ENCODE measurements at regions not wholly inside any gene's neighbourhood (a gene's known extent, or its start where the extent isn't known, plus 50 kb on each side); places are given as distances from the start of the nearest gene placed in this dataset.

DNA sequence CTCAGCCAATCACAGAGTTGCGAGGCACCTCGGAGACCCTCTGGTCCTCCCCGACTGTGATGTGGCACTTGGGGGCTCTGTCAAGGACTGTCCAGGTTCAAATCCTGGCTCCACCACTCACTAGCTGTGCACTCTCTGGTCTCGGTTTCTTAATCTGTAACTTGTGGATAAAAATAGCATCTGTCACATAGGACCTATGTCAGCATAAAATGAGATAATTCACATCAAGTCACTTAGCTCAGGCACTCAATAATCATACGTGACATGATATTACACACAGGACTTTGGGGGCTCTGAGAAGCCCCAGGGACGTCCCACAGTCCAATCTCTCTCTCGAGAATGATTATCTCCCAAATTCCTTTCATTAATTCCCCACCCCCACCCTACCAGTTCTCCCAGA lies 166.4 kb downstream of the COPRS start:
- TF ChIP-seq, protein P1, sequence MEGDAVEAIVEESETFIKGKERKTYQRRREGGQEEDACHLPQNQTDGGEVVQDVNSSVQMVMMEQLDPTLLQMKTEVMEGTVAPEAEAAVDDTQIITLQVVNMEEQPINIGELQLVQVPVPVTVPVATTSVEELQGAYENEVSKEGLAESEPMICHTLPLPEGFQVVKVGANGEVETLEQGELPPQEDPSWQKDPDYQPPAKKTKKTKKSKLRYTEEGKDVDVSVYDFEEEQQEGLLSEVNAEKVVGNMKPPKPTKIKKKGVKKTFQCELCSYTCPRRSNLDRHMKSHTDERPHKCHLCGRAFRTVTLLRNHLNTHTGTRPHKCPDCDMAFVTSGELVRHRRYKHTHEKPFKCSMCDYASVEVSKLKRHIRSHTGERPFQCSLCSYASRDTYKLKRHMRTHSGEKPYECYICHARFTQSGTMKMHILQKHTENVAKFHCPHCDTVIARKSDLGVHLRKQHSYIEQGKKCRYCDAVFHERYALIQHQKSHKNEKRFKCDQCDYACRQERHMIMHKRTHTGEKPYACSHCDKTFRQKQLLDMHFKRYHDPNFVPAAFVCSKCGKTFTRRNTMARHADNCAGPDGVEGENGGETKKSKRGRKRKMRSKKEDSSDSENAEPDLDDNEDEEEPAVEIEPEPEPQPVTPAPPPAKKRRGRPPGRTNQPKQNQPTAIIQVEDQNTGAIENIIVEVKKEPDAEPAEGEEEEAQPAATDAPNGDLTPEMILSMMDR (IDR thresholded peaks at IDR 0.05 in 4 of 5, conservative IDR thresholded peaks at IDR 0.05 in 1 of 5) = no peak
- TF ChIP-seq POLR2A (IDR thresholded peaks at IDR 0.05) = no peak

Data from gastrocnemius medialis (tissue), 4 donors.